H1 (cell line): ENCODE measurements at regions not wholly inside any gene's neighbourhood (a gene's known extent, or its start where the extent isn't known, plus 50 kb on each side); places are given as distances from the start of the nearest gene placed in this dataset.

Source experiments
- BACH1 ChIP-seq: IDR thresholded peaks from 2 replicates; pipeline ENCODE4 v1.6.1; 2012; ENCODE audit warnings: low read length, improper control_type of control experiment
- BCL11A ChIP-seq, 2 experiments: IDR thresholded peaks; one replicate each; pipeline ENCODE4 v1.6.1; 2011; ENCODE audit warnings: low read depth in 2 of 2, low read length in 2 of 2, mild to moderate bottlenecking in 2 of 2
- CHD7 ChIP-seq: fragments of 300-600 bp; sonication (generic); IDR thresholded peaks from 2 replicates; pipeline ENCODE4 v1.7.1; 2012; ENCODE audit warnings: low read length, moderate library complexity, mild to moderate bottlenecking, inconsistent platforms; ENCODE audit not compliant: insufficient replicate concordance
- CREB1 ChIP-seq: IDR thresholded peaks from 2 replicates; pipeline ENCODE4 v1.6.1; 2012; ENCODE audit warnings: inconsistent platforms
- GTF2F1 ChIP-seq: IDR thresholded peaks from 2 replicates; pipeline ENCODE4 v1.6.1; 2012; ENCODE audit warnings: low read depth, low read length, improper control_type of control experiment, borderline replicate concordance
- MAFK ChIP-seq: IDR thresholded peaks from 2 replicates; pipeline ENCODE4 v1.6.1; 2012; ENCODE audit warnings: low read depth, mild to moderate bottlenecking, improper control_type of control experiment, low read length
- MAX ChIP-seq: IDR thresholded peaks from 2 replicates; pipeline ENCODE4 v1.6.1; 2012; ENCODE audit warnings: inconsistent platforms
- POLR2AphosphoS5 ChIP-seq: IDR thresholded peaks from 2 replicates; pipeline ENCODE4 v1.6.1; 2011; ENCODE audit warnings: low read depth, low read length
- POU5F1 ChIP-seq: IDR thresholded peaks from 2 replicates; pipeline ENCODE4 v1.6.1; 2011; ENCODE audit warnings: low read depth, mild to moderate bottlenecking, low read length, moderate library complexity
- SIX5 ChIP-seq: IDR thresholded peaks from 2 replicates; pipeline ENCODE4 v1.6.1; 2011; ENCODE audit warnings: mild to moderate bottlenecking, low read depth, low read length
- TEAD4 ChIP-seq: IDR thresholded peaks from 2 replicates; pipeline ENCODE4 v1.6.1; 2012; ENCODE audit warnings: low read depth, low read length, inconsistent platforms, mixed read lengths
- USF2 ChIP-seq: IDR thresholded peaks from 2 replicates; pipeline ENCODE4 v1.6.1; 2011; ENCODE audit warnings: low read length, improper control_type of control experiment

- no peak for TF ChIP-seq CHD7
- no peak for TF ChIP-seq BACH1
- no peak for TF ChIP-seq CREB1
- TF ChIP-seq GTF2F1 = no peak
- no peak for TF ChIP-seq USF2
- TF ChIP-seq TEAD4 = no peak
- TF ChIP-seq SIX5 = no peak
- TF ChIP-seq MAX = no peak
- TF ChIP-seq POLR2AphosphoS5 = no peak
- TF ChIP-seq MAFK = no peak
- TF ChIP-seq POU5F1 = no peak
- TF ChIP-seq BCL11A (IDR thresholded peaks at IDR 0.05; ENCODE audit: low read depth in 2 of 2, low read length in 2 of 2) = no peak
Measured at GRCh38 chr1:235917267-235917811, 50.6 kb upstream of the LYST start (continued).
